Erythroblast (primary cell): ENCODE measurements at regions not wholly inside any gene's neighbourhood (a gene's known extent, or its start where the extent isn't known, plus 50 kb on each side); places are given as distances from the start of the nearest gene placed in this dataset.

ENCODE experiments used
- GATA1 ChIP-seq: IDR thresholded peaks from 2 replicates; pipeline ENCODE4 v1.6.1; 2011; ENCODE audit warnings: low read depth, mild to moderate bottlenecking, control low read depth, low read length, moderate library complexity
- POLR2A ChIP-seq: IDR thresholded peaks from 2 replicates; pipeline ENCODE4 v1.6.1; 2011; ENCODE audit warnings: mild to moderate bottlenecking, low read length

GRCh38 chr15:81532001-81532400 is 158.0 kb upstream of the TMC3 start:
- TF ChIP-seq POLR2A (no peak), GATA1 (no peak)
